Superior temporal gyrus (tissue), 1 donor: ENCODE measurements at regions not wholly inside any gene's neighbourhood (a gene's known extent, or its start where the extent isn't known, plus 50 kb on each side); places are given as distances from the start of the nearest gene placed in this dataset.

Source experiments
- DNase-seq: peaks from one replicate; pipeline ENCODE4 v3.0.0-alpha.2; 2016; ENCODE audit errors: extremely low spot score

DNA sequence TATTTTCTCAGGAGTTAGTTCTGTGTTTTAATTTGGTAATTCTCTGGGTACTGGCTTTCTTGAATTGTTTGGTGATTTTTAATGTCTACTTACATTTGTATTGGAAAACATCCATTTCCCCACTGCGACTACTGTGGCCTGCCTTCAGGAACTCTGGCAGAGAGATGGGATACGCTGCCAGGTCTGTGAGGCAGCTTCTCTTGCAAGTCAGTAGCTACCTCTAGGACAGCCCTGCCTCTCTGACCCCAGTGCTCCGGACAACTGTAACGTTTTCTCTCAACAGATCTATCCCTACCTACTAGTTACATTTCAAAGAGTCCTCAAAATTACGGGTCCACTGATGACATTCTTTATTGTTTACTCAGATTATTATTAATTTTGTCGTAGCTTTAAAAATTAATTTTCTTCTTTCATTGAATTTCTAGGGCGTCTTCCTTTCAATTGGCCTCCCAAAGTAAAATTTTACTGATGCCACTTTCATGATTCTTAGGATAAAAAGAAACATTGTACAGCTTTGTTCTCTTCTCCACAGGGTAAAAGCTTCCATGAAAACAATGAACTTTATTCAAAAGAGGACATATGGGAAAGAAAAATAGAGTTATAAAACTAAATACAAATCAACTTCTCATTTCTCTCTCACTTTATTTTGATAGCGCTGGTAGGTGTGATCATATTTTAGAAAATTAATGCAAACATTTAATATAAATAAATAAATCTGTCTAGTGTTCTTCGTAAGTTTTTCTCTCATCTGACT lies 123.2 kb upstream of the GOLGA8J start:
- peak; percentile 81 for DNase-seq

DNA sequence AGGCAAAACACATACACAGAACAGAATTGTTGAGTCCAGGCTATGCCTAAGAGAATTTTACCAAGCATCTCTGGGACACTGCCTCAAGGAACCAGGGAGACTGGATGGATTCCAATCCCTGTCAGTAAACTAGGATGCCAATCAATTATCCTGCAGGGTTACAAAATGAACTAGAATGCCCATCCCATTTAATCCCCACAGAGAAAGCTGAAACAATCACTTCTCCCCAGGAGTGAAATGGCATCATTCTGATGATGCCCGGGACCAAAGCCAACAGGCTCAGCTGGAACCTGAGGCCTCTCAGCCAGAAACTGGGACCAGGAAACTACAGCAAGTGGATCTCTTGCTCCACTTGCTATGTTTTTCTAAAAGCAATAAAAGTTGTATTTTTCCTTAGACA lies 130.0 kb upstream of the TJP1 start:
- DNase-seq, result peak; percentile 93

DNA sequence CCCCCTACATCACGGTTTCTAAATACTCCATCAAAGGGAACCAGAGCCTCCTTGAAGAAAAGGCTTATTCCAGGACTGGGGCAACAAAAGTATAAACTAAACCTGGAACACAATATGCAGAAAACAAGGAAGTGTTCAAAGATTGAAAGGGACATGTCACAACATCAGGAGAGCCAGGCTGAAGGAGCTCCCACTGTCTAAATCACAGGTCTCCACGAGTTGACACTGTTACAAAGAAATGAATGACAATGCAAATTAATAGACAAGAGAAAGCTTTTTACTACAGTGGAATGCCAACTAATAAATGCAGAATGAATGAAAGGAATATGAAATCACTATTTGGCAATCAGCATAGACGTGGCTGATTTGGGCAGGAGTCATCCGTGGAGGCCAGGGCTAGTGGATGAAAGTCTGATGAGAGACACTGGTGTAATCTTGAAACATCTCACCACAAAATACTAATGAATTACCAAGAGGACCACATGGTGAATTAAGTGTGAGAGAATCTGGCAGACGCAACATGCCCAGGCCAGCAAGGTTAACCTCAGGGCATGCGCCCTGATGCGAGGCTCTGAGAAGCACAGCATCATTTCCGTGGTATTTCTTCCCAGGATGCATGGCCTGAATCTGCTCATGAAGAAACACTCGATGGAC lies 123.8 kb upstream of the TJP1 start:
- DNase-seq, result peak; percentile 41

DNA sequence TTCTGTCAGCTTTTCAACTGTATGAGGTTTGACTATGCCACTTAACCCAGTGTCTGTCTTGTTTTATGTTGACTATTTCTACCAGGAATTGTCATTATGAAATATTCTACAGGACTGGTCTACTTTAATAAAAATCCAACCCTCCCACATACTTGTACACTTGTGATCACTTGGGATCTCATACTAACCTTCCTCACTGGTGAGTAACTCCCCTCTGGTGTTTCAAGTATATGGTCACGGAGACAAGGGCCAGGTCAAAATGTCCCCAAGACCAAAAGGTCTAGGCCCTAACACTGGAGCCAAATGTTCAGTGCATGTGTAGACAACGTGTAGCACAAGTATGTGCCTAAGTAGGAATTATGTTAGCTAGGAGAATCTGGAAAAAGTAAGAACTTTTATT lies 122.7 kb upstream of the TJP1 start:
- no peak for DNase-seq

DNA sequence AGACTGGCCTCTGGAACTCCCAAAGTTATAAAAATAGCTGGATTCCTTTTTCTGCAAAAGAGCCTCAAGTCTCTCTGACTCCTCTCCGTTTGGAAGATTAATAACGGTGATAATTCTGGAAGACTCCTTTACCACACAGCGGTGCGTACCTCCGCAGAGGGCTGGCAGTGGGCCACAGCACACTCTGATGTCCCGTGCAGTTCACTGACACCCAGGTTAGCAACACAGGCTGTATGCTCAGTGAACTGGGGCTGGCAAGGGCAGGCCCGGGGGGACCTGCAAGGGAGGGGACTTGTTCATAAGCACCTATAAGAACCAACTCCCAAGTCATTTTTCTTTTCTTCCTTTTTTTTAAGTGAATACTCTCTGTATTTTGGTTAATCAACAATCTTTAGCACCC lies 120.3 kb upstream of the TJP1 start:
- no peak for DNase-seq

DNA sequence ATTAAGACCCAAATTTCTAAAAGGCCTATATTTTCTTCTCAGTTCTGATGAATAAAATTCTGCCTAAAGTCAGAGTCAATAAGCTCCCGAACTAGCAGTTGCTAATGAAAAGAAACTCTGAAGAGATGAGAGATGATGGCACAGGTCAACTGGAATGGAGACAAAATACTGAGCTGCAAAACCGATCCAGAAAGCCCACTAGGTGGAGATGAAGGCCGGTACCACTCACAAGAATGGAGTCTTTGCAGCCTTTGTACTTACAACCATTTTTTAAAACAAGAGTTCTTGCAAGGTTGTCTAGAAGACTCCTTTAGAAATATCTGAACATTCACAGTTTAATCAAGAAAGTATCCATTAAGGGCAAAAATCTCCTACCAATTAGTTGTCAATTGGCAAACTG lies 119.9 kb upstream of the TJP1 start:
- DNase-seq, result peak; percentile 87

DNA sequence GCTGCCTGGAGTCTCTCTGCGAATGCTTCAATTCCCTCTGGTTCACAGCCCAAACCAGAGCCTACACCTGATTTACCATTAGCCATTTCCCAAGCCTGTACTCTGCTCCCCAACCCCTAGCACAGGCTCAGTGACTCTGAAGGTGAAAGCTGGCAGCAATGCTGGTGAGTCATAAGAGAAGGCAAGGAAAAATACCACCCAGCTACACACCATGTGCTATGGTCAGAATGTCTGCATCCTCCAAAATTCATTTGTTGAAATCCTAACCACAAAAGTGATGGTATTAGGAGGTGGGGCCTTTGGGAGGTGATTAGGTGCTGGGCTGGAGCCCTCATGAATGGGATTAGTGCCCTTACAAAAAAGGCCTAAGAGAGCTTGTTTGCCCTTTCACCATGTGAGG lies 117.1 kb upstream of the TJP1 start:
- peak; percentile 55 for DNase-seq

DNA sequence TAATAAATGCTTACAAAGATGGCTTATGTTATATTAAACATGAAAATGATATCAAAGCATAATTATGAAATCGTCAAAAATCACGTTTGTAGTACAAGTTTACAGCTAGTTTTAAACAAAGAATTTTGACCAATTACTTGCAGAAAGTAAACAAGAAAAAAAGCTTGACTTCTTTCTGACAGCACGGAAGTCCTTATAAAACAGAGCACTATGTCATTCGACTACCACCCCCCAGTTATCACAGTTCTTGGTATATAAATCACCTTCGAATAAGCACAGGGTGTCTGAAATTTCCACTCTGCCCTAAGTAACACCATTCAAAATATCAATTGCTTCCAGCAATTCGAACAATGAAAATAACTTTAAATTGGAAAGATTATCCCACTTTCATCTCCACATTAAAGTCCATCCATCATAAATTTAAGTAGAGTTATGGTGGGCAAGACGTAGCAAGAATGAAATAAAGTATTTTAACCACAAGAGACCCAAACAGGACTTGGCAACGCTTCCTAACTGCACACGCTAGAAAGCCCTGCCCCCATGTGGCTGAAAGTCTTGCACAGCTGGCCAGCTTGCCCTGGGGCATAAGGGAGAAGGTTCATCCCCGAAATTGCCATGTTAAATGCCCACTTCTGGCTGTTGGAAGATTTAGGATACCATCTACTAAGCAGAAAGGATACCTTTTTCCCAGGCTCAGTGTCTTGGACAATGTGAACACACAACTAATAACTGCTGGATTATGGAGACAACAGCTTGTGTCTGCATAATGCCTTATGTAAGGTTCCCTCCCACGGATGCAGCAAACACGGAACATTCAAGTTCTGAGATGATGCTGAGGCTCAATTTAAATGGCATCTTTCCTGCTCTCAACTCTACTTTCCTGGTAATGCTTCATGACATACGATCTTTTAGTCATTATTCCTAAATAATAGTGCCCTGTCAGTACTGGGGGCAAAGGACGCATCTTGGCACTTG lies 116.4 kb upstream of the TJP1 start:
- DNase-seq, result peak; percentile 77

DNA sequence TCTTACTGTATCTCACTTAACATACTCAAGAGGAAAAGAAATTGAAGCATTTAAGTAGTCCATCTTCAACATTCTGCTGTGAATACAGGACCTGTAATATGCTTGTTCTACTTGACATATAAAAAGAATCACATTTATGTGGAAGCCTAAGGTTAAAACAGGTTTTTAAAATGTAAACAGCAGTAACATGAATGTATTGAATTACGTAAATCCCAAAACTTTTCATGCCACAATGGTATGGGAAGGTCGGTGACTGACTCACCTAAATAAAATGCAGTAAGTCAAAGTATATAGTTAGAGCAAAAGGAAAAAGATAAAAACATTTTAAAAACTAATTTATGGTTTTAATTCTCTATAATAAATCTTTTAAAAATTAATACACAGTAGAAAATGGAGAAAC lies 115.7 kb upstream of the TJP1 start:
- no peak for DNase-seq

DNA sequence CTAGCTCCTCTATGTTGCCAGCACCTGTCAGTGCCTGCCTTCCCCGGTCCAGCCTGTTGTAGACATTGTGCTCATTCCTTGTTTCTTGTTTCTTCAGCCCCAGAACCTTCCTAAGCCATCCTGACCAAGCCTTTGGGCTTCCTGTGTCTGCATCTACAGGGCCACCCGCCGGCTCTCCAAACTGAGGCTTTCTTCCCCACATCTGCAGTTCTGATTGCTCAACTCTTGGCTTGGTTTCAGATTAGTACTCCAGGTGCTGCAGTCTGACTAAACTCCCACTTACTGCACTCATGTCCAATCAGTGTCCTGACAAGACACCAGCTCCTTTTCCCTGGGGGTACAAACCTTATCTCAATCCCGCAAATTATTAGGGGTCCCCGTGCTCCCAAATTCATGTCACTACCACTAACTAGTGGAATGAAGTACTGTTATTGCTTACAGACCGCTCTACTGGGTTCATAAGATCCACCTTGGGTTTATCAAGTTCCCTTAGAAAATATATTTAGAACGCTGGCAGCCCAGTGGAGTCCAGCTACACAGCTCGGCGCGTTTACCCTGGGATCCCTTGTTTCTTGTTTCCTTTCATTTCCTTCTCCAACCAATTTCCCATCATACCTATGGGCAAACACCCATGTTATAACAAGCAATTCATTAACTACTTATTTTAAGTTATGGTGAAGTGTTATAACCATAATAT lies 114.2 kb upstream of the TJP1 start:
- no peak for DNase-seq

DNA sequence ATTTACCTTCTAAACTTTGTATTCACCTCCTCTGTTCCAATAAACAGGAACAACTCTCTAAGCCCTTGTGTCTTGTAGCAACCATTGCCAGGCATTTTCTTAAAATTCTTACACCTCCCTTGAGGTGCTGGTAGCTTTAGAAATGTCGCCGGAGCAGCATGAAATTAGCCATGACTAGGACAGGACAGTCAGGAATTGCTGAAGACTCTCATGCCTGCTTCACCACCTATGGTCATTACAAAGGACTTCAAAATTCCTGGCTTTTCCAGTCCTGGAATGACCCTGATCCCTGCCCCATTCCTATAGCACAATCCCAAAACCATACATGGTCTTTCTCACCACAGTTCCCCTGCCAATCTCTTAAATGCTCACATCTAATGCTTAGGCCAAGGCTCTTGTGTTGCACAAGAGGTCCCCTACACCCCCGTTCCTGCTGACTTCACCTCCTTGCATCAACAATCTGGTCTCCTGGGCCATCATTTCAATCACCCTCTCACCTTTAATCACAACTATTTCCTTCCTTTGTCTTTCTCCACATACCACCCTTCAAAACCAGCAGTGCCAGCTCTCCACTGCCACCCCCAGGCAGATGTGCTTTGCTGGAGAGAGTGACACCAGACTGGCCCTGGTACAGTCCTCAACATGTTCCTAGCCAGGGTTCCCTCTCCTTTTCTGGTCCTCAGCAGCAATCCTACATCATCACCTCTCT lies 113.2 kb upstream of the TJP1 start:
- DNase-seq, result no peak

DNA sequence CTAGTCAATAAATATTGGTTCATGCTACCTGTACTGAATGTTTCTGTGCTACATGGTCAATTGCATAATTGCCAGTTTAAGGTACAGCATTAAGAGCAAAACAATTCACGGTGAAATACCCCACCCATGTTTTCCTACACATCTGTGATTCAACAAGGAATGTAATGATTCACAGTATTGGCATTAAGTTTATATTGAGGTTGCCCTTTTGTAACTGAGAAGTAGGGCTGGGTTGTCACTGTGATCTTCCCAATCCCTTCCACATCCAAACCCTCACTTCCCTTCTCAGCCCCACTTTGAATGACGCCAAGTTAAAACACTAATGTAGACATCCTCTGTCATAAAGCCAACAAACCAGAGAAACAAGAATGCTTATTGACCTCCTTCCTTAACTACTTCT lies 112.0 kb upstream of the TJP1 start:
- no peak for DNase-seq

DNA sequence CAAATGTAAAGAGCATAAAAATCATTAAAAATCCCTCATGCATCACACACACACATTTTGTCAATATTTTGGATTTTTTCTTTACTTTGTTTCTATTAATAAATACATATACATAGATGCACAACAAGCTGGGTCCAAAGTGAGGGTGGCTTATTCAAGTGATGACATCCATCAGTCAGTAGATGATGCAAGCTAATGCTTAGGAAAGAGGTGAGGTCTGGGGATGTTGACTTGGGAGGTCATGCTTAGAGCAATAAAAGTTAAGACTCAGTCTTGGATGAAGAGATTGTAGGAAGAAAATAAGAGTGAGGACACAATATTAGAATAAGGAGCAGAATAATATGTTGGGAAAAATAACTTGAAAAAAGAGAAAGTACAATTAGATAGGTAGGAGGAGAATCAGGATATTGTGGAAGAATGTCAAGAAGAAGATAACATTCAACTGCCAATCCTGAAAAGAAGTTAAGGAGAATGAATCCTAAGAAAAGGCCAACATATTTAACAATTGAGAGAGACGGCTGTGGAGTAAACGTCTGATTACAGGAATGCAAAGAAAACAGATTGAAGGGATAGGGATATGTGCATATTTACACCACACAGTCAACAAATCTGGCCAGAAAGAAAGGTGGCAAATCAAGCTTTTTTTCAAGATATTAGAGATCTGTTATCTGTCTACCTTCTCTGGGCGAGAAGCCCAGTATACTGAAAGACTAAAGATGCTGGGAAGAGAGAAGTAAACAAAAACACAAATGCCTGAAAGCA lies 111.0 kb upstream of the TJP1 start:
- DNase-seq, result no peak

DNA sequence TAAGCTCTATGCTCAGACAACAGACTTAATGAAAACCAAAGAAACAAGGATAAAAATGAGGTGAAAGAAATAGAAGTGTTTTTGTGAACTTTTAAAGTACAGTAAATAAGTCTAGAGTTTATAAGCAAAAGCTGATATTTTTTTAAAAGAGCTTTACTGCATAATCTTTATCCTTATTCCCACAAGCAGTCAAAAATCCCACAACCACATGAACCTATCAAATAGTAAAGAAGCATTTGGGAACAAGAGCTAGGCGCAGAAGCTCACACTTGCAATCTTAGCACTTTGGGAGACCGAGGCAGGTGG lies 103.8 kb upstream of the TJP1 start:
- no peak for DNase-seq

DNA sequence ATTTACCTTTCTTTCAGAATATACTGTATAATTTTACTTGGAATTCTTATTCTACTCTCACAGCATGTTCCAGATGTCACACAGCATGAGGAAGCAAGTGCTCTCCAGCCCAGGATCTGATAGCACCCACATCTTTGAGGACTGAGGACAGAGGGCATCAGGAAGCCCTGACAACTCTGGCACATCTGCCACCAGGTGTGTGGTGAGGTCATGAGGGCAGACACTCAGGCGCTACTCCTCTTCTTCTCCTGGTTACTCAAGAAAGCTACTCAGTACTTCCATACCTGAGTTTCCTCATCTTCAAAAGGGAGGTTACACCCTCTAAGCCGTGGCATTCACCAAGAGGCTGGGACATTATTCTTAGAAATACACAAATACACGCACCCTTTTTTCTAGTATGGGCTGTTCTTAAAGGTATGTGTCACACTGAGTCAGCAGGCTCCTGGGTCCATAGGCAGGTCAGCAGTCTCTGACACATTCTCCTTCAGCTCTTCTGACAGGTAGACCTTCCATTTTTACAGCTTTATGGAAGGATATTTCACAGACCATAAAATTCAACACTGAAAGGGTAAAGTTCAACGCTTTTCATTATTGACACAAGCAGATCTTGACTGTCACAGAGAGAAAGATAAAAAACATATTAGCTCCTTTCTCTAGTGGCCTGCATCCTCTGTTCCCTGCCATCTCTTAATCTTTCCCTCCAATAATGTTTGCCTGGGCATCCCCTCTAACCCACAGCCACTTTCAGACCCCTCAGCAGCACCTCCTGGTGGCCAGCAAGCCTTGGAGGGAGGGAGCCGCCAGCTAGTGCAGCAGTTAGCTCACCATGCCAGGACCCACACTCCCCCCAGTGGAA lies 103.2 kb upstream of the TJP1 start:
- no peak for DNase-seq

DNA sequence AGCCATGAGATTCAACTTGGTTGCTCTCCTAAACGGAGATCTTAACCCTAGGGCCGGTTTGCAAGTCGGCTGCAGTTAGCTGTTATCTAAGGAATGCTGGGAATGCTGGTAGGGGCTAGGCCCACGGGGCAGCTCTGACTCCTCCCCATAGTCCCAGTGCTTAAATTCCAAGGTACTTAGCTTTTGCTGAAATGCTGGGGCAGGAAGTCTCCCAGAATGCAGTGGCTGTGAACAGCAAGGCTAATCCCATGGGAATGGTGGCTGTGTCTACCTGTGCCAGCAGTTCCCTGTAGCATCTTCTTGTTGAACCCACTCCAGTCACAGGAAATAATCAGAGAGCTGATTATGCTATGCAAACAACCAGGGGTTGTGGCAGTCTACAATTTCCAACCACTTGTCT lies 102.5 kb upstream of the TJP1 start:
- no peak for DNase-seq

DNA sequence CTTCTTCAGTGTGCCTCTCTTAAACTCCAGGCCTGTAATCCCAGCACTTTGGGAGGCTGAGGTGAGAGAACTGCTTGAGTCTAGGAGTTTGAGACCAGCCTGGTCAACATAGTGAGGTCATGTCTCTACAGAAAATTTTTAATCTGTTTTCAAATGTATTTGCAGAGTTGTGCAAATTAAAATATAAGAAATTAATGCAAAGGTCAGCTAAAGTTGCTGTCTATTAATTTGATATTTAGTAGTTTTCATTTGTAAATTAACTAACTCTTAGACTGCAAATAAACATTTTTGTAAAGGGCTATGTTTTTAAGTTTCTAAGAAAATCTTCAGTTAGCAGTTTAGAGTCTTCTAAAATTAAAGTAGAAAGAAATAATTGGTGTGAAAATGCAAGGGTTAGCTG lies 99.9 kb upstream of the TJP1 start:
- no peak for DNase-seq

DNA sequence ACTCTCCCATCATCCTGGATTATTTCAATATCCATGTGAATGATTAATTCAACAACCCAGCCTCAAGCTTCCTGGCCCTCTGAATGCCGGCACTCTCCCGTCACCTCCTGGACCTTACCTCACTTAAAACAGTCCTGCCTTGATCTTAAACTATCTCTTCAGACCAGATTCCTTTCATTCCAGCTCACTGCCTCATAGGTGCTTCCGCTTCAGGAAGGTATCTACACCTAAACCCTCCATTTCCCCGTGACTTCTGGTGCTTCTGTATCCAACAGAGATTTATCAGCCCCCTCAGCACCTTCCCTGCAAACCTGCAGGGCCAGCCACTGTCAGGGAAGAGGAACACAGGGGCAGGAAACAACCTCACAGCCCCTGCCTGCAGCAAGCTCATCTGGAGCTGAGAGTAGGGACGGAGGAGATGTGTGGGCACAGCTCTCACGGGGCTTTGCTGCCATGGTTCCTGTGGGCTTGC lies 98.9 kb upstream of the TJP1 start:
- DNase-seq, result no peak

DNA sequence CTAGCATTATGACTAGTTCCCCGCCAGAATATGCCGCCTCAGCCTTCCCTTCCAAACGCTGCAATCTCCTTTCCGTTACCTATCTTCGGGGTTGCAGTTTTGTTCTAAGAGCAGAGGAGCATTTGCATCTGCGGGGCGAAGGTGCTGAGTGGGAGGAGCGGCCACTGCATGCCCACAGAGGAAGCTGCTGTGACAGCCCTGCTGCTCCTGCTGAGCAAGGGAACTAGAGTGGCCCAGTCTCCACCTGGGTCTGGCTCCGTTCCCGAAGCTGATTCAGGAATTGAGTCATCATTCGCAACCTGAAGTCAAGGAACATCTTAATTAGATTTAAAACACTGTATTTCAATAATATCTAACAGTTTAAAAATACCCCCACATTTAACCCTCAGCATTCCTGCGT lies 98.2 kb upstream of the TJP1 start:
- no peak for DNase-seq
